ENCODE measurements at regions not wholly inside any gene's neighbourhood (a gene's known extent, or its start where the extent isn't known, plus 50 kb on each side); places are given as distances from the start of the nearest gene placed in this dataset.

DNA sequence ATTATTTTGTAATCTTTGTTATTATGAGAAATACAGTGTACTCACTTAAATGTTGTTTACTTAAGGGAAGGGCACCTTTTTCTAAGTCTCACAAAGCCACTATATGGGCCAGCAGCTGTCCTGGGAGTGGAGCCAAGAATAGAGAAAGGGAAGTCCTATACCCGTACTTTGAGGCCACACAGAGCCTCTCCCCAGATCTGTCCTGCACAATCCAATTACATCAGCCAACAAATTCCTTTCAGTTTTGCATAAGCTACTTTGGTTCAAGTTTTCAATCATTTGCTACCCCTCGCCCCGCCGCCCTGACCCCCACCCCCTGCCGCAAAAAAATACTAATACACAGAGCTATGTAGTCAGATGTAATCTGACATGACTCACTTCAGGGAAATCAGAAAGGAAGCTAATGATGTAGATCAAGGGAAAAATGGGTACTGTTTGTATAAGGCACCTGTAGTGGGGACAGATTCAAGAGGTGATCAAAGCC is 297.4 kb upstream of the NEBL start:
- no peaks in the 10 kb centered on the region for H3K27me3 ChIP-seq (ENCODE audit: control insufficient read depth, insufficient read depth, low read length, poor library complexity, severe bottlenecking)
- H3K9me3 ChIP-seq (ENCODE audit: control insufficient read depth, low read length), result peaks cover 26% of the 10 kb centered on the region
- no peak overlapping the region for H3K4me3 ChIP-seq (ENCODE audit: low read length)
- 92 to 100% methylated on average over 1 to 5 of the region's 5 CpGs for whole genome bisulfite sequencing, 2 experiments (ENCODE audit: insufficient coverage in 1 of 2, insufficient read length in 1 of 2)
- Mint-ChIP-seq H3K27me3 (ENCODE audit: insufficient read depth) (no peaks in the 10 kb centered on the region), H3K4me1 (peaks cover 5% of the 10 kb centered on the region), H3K36me3 (ENCODE audit: low read depth) (peaks cover 37% of the 10 kb centered on the region), H3K4me3 (no peak overlapping the region), H3K9me3 (peaks cover 23% of the 10 kb centered on the region), H3K27ac (no peak overlapping the region)
- TF ChIP-seq, protein P1, sequence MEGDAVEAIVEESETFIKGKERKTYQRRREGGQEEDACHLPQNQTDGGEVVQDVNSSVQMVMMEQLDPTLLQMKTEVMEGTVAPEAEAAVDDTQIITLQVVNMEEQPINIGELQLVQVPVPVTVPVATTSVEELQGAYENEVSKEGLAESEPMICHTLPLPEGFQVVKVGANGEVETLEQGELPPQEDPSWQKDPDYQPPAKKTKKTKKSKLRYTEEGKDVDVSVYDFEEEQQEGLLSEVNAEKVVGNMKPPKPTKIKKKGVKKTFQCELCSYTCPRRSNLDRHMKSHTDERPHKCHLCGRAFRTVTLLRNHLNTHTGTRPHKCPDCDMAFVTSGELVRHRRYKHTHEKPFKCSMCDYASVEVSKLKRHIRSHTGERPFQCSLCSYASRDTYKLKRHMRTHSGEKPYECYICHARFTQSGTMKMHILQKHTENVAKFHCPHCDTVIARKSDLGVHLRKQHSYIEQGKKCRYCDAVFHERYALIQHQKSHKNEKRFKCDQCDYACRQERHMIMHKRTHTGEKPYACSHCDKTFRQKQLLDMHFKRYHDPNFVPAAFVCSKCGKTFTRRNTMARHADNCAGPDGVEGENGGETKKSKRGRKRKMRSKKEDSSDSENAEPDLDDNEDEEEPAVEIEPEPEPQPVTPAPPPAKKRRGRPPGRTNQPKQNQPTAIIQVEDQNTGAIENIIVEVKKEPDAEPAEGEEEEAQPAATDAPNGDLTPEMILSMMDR (conservative IDR thresholded peaks at IDR 0.05), result no peak
- DNase-seq, result no peak
- H3K4me1 ChIP-seq (ENCODE audit: control insufficient read depth, insufficient read depth, low read length), result no peaks in the 10 kb centered on the region
- no peak overlapping the region for H3K27ac ChIP-seq (ENCODE audit: low read depth, low read length)
- no peaks in the 10 kb centered on the region for H3K36me3 ChIP-seq (ENCODE audit: control insufficient read depth, insufficient read depth, low read length)
- H3K9ac ChIP-seq (ENCODE audit: extremely low read depth, low read length, poor library complexity, severe bottlenecking), result no peak overlapping the region

DNA sequence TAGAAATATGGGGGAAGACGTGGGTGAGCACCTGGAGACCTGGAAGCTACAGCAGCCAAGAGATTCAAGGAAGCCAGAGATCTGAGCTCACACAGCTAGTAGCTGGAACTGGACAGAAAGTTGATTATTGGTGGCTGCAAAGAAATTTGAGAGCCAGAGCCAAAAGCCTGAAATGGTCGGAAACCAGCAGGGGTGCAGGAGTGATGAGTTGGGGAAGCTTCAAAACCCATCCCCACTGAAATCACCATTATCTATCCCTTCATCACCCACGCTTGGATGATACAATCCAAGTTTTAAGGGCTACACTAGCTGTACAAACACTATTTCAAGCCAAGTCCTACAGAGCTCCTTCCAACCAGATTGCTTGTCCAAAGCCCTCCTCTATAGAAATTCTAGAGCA is 296.1 kb upstream of the NEBL start:
- H3K27ac Mint-ChIP-seq, result no peak overlapping the region
- no peak overlapping the region for H3K9ac ChIP-seq (ENCODE audit: extremely low read depth, low read length, poor library complexity, severe bottlenecking)
- no peak overlapping the region for H3K4me3 ChIP-seq (ENCODE audit: low read length)
- no peak for DNase-seq
- H3K27me3 ChIP-seq (ENCODE audit: control insufficient read depth, insufficient read depth, low read length, poor library complexity, severe bottlenecking), result no peaks in the 10 kb centered on the region
- peaks cover 20% of the 10 kb centered on the region for H3K9me3 ChIP-seq (ENCODE audit: control insufficient read depth, low read length)
- no peaks in the 10 kb centered on the region for H3K27me3 Mint-ChIP-seq (ENCODE audit: insufficient read depth)
- H3K4me1 Mint-ChIP-seq, result peaks cover 5% of the 10 kb centered on the region
- 81 to 100% methylated on average over 1 to 3 of the region's 3 CpGs for WGBS, 2 experiments (ENCODE audit: insufficient coverage in 1 of 2, insufficient read length in 1 of 2)
- no peak overlapping the region for H3K4me3 Mint-ChIP-seq
- TF ChIP-seq, protein P1 (conservative IDR thresholded peaks at IDR 0.05), result no peak
- no peak overlapping the region for H3K27ac ChIP-seq (ENCODE audit: low read depth, low read length)
- peaks cover 36% of the 10 kb centered on the region for H3K36me3 Mint-ChIP-seq (ENCODE audit: low read depth)
- H3K4me1 ChIP-seq (ENCODE audit: control insufficient read depth, insufficient read depth, low read length), result no peaks in the 10 kb centered on the region
- H3K9me3 Mint-ChIP-seq, result peaks cover 22% of the 10 kb centered on the region
- H3K36me3 ChIP-seq (ENCODE audit: control insufficient read depth, insufficient read depth, low read length), result no peaks in the 10 kb centered on the region

DNA sequence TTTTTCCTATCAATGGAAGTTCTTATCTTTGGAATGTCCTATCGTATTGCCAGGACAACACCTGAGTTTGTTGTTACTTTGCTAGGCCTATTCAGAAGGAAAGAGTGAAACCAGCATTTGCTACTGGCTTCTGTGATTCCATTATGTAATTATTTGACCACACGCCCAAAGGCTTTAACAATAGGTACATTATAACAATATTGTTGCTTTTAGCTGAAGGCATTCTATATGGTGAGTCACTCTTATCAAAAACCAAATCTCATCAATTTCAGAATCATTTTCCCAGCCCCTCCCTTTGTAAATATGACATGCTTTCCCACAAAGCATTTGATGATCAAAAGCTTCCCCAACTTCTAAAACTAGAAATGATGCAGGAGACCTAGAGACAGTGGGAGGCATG is 294.4 kb upstream of the NEBL start:
- H3K4me3 Mint-ChIP-seq, result no peak overlapping the region
- Histone ChIP-seq H3K9me3 (ENCODE audit: control insufficient read depth, low read length) (peaks cover 10% of the 10 kb centered on the region), H3K4me3 (ENCODE audit: low read length) (no peak overlapping the region), H3K9ac (ENCODE audit: extremely low read depth, low read length, poor library complexity, severe bottlenecking) (no peak overlapping the region), H3K27ac (ENCODE audit: low read depth, low read length) (no peak overlapping the region), H3K4me1 (ENCODE audit: control insufficient read depth, insufficient read depth, low read length) (no peaks in the 10 kb centered on the region), H3K36me3 (ENCODE audit: control insufficient read depth, insufficient read depth, low read length) (no peaks in the 10 kb centered on the region), H3K27me3 (ENCODE audit: control insufficient read depth, insufficient read depth, low read length, poor library complexity, severe bottlenecking) (no peaks in the 10 kb centered on the region)
- TF ChIP-seq, protein P1 (conservative IDR thresholded peaks at IDR 0.05), result no peak
- peaks cover 5% of the 10 kb centered on the region for H3K4me1 Mint-ChIP-seq
- no peak for DNase-seq
- H3K36me3 Mint-ChIP-seq (ENCODE audit: low read depth), result peaks cover 20% of the 10 kb centered on the region
- H3K27ac Mint-ChIP-seq, result no peak overlapping the region
- WGBS, 2 experiments (ENCODE audit: insufficient coverage in 1 of 2, insufficient read length in 1 of 2), result 88 to 100% methylated on average over 1 to 2 of the region's 2 CpGs
- H3K27me3 Mint-ChIP-seq (ENCODE audit: insufficient read depth), result no peaks in the 10 kb centered on the region
- peaks cover 11% of the 10 kb centered on the region for H3K9me3 Mint-ChIP-seq

Data from endodermal cell (in vitro differentiated cells).